ENCODE measurements at regions not wholly inside any gene's neighbourhood (a gene's known extent, or its start where the extent isn't known, plus 50 kb on each side); places are given as distances from the start of the nearest gene placed in this dataset.

- no peak for DNase-seq (ENCODE audit: low spot score)
- Histone ChIP-seq H3K27ac (no peak overlapping the region), H3K4me3 (no peak overlapping the region)
- TF ChIP-seq CTCF (IDR thresholded peaks at IDR 0.05), result no peak
Measured at GRCh38 chr3:118116991-118117390, 917.7 kb downstream of the IGSF11 start.

GRCh38 chr3:118126751-118127150 lies 907.9 kb downstream of the IGSF11 start:
- TF ChIP-seq CTCF (IDR thresholded peaks at IDR 0.05), result no peak
- H3K27ac ChIP-seq, result no peak overlapping the region
- no peak overlapping the region for H3K4me3 ChIP-seq
- DNase-seq (ENCODE audit: low spot score), result no peak

- no peak for DNase-seq (ENCODE audit: low spot score)
- H3K4me3 ChIP-seq, result no peak overlapping the region
- no peak for TF ChIP-seq CTCF (IDR thresholded peaks at IDR 0.05)
- no peak overlapping the region for H3K27ac ChIP-seq
Measured at GRCh38 chr3:118127992-118128391, 906.7 kb downstream of the IGSF11 start.

GRCh38 chr3:118128886-118129285 lies 905.8 kb downstream of the IGSF11 start:
- no peak overlapping the region for H3K27ac ChIP-seq
- no peak for TF ChIP-seq CTCF (IDR thresholded peaks at IDR 0.05)
- DNase-seq (ENCODE audit: low spot score), result no peak
- no peak overlapping the region for H3K4me3 ChIP-seq

GRCh38 chr3:118137778-118138177 lies 896.9 kb downstream of the IGSF11 start:
- TF ChIP-seq CTCF (IDR thresholded peaks at IDR 0.05), result no peak

GRCh38 chr3:118144919-118145318 lies 889.7 kb downstream of the IGSF11 start:
- no peak for TF ChIP-seq CTCF (IDR thresholded peaks at IDR 0.05)
- no peak for DNase-seq (ENCODE audit: low spot score)
- Histone ChIP-seq H3K4me3 (no peak overlapping the region), H3K27ac (no peak overlapping the region)

More at GRCh38 chr3:118137778-118138177, 896.9 kb downstream of the IGSF11 start:
- H3K4me3 ChIP-seq, result no peak overlapping the region
- no peak for DNase-seq (ENCODE audit: low spot score)
- no peak overlapping the region for H3K27ac ChIP-seq

- no peak for TF ChIP-seq CTCF (IDR thresholded peaks at IDR 0.05)
Measured at GRCh38 chr3:118146658-118147375, 887.8 kb downstream of the IGSF11 start.

More at GRCh38 chr3:118146658-118147375, 887.8 kb downstream of the IGSF11 start:
- H3K4me3 ChIP-seq, result no peak overlapping the region
- H3K27ac ChIP-seq, result no peak overlapping the region
- DNase-seq (ENCODE audit: low spot score), result no peak

All from coronary artery (tissue), 2 donors.